ENCODE measurements at regions not wholly inside any gene's neighbourhood (a gene's known extent, or its start where the extent isn't known, plus 50 kb on each side); places are given as distances from the start of the nearest gene placed in this dataset.

GRCh38 chr9:78584589-78584988 is 287.7 kb downstream of the PSAT1 start:
- ATAC-seq (no peak), DNase-seq (no peak)
- ChIA-PET CTCF (no interaction called here), POLR2A (no interaction called here)
- H3K4me3 Mint-ChIP-seq = no peak overlapping the region
- H3K4me1 Mint-ChIP-seq = no peaks in the 10 kb centered on the region
- intact Hi-C loops (cut with DNase I, micrococcal nuclease) = no loop called here
- H3K36me3 Mint-ChIP-seq (ENCODE audit: low read depth) = no peaks in the 10 kb centered on the region
- peaks cover 10% of the 10 kb centered on the region for H3K27me3 Mint-ChIP-seq
- H3K27ac Mint-ChIP-seq = no peak overlapping the region
- H3K9me3 Mint-ChIP-seq (ENCODE audit: low read depth) = peaks cover 3% of the 10 kb centered on the region

GRCh38 chr9:78585909-78586308 is 289.0 kb downstream of the PSAT1 start:
- Mint-ChIP-seq H3K27ac (no peak overlapping the region), H3K4me1 (no peaks in the 10 kb centered on the region), H3K4me3 (no peak overlapping the region), H3K9me3 (ENCODE audit: low read depth) (peaks cover 3% of the 10 kb centered on the region), H3K27me3 (peaks cover 10% of the 10 kb centered on the region), H3K36me3 (ENCODE audit: low read depth) (no peaks in the 10 kb centered on the region)
- no peak for ATAC-seq
- intact Hi-C loops (cut with DNase I, micrococcal nuclease) = no loop called here
- ChIA-PET POLR2A (no interaction called here), CTCF (no interaction called here)
- DNase-seq = no peak

GRCh38 chr9:78590068-78590467 is 293.1 kb downstream of the PSAT1 start:
- H3K27me3 Mint-ChIP-seq = no peaks in the 10 kb centered on the region
- no peak overlapping the region for H3K27ac Mint-ChIP-seq
- H3K9me3 Mint-ChIP-seq (ENCODE audit: low read depth) = peaks cover 3% of the 10 kb centered on the region
- ChIA-PET POLR2A (interaction anchor here (0.5 kb wide), 1 partner anchor 164 kb away, joined by 4 read pairs; no protein-coding TSS in a partner anchor), CTCF (interaction anchor here (1.1 kb wide), 1 partner anchor 13 kb away, joined by 4 read pairs; no protein-coding TSS in a partner anchor)
- H3K36me3 Mint-ChIP-seq (ENCODE audit: low read depth) = no peaks in the 10 kb centered on the region
- intact Hi-C loops (cut with DNase I, micrococcal nuclease) = no loop called here
- ATAC-seq (no peak), DNase-seq (no peak)
- no peak overlapping the region for H3K4me3 Mint-ChIP-seq
- H3K4me1 Mint-ChIP-seq = no peaks in the 10 kb centered on the region

GRCh38 chr9:78592811-78593210 is 295.9 kb downstream of the PSAT1 start:
- H3K9me3 Mint-ChIP-seq (ENCODE audit: low read depth) = no peaks in the 10 kb centered on the region
- POLR2A ChIA-PET = no interaction called here

GRCh38 chr9:78595200-78595945 is 298.4 kb downstream of the PSAT1 start:
- H3K27ac Mint-ChIP-seq = no peak overlapping the region
- ATAC-seq = no peak
- H3K9me3 Mint-ChIP-seq (ENCODE audit: low read depth) = no peaks in the 10 kb centered on the region
- H3K4me3 Mint-ChIP-seq = no peak overlapping the region
- intact Hi-C loops (cut with DNase I, micrococcal nuclease) = no loop called here
- CTCF ChIA-PET = no interaction called here
- H3K27me3 Mint-ChIP-seq = peaks cover 9% of the 10 kb centered on the region
- no peaks in the 10 kb centered on the region for H3K36me3 Mint-ChIP-seq (ENCODE audit: low read depth)
- no peaks in the 10 kb centered on the region for H3K4me1 Mint-ChIP-seq
- DNase-seq = no peak
- POLR2A ChIA-PET = no interaction called here

More at GRCh38 chr9:78592811-78593210, 295.9 kb downstream of the PSAT1 start:
- DNase-seq = no peak
- peaks cover 4% of the 10 kb centered on the region for H3K27me3 Mint-ChIP-seq
- H3K4me3 Mint-ChIP-seq = no peak overlapping the region
- H3K36me3 Mint-ChIP-seq (ENCODE audit: low read depth) = no peaks in the 10 kb centered on the region
- no peaks in the 10 kb centered on the region for H3K4me1 Mint-ChIP-seq
- no peak for ATAC-seq
- intact Hi-C loops (cut with DNase I, micrococcal nuclease) = no loop called here
- H3K27ac Mint-ChIP-seq = no peak overlapping the region
- CTCF ChIA-PET = interaction anchor here (1.3 kb wide), 1 partner anchor 10 kb away, joined by 3 read pairs; no protein-coding TSS in a partner anchor

GRCh38 chr9:78596346-78596745 is 299.4 kb downstream of the PSAT1 start:
- H3K27ac Mint-ChIP-seq = no peak overlapping the region
- no peak overlapping the region for H3K4me3 Mint-ChIP-seq
- ATAC-seq = no peak
- no peaks in the 10 kb centered on the region for H3K9me3 Mint-ChIP-seq (ENCODE audit: low read depth)
- CTCF ChIA-PET = no interaction called here
- H3K4me1 Mint-ChIP-seq = no peaks in the 10 kb centered on the region
- no peak for DNase-seq
- H3K27me3 Mint-ChIP-seq = peaks cover 9% of the 10 kb centered on the region
- intact Hi-C loops (cut with DNase I, micrococcal nuclease) = no loop called here
- no peaks in the 10 kb centered on the region for H3K36me3 Mint-ChIP-seq (ENCODE audit: low read depth)
- POLR2A ChIA-PET = no interaction called here

- Mint-ChIP-seq H3K27me3 (peaks cover 9% of the 10 kb centered on the region), H3K4me3 (no peak overlapping the region), H3K4me1 (no peaks in the 10 kb centered on the region), H3K9me3 (ENCODE audit: low read depth) (no peaks in the 10 kb centered on the region), H3K36me3 (ENCODE audit: low read depth) (no peaks in the 10 kb centered on the region), H3K27ac (no peak overlapping the region)
- intact Hi-C loops (cut with DNase I, micrococcal nuclease) = no loop called here
- CTCF ChIA-PET = no interaction called here
- POLR2A ChIA-PET = no interaction called here
- no peak for DNase-seq
- no peak for ATAC-seq
These were observed 301.2 kb downstream of the PSAT1 start for GRCh38 chr9:78598120-78598519.

GRCh38 chr9:78599926-78600325 is 303.0 kb downstream of the PSAT1 start:
- Mint-ChIP-seq H3K36me3 (ENCODE audit: low read depth) (no peaks in the 10 kb centered on the region), H3K27me3 (peaks cover 15% of the 10 kb centered on the region), H3K9me3 (ENCODE audit: low read depth) (no peaks in the 10 kb centered on the region), H3K4me1 (no peaks in the 10 kb centered on the region), H3K27ac (no peak overlapping the region), H3K4me3 (no peak overlapping the region)
- ChIA-PET POLR2A (interaction anchor here (0.7 kb wide), 1 partner anchor 245 kb away, joined by 3 read pairs; no protein-coding TSS in a partner anchor), CTCF (interaction anchor here (1.3 to 1.5 kb wide), 2 partner anchors 11 to 16 kb away, joined by 4 read pairs; no protein-coding TSS in a partner anchor)
- no peak for ATAC-seq
- intact Hi-C loops (cut with DNase I, micrococcal nuclease) = no loop called here
- DNase-seq = no peak

GRCh38 chr9:78601957-78602565 is 305.1 kb downstream of the PSAT1 start:
- H3K27ac Mint-ChIP-seq = no peak overlapping the region
- ChIA-PET POLR2A (no interaction called here), CTCF (interaction anchor here (0.9 to 1.2 kb wide), 4 partner anchors 9 to 160 kb away, joined by 3 to 4 read pairs (median 3); no protein-coding TSS in a partner anchor)
- intact Hi-C loops (cut with DNase I, micrococcal nuclease) = loop anchor here in 1 of 2 experiments (2.0 kb wide), 1 partner anchor 163 kb away; no protein-coding TSS in a partner anchor
- ATAC-seq (no peak), DNase-seq (peak; percentile 30)
- H3K9me3 Mint-ChIP-seq (ENCODE audit: low read depth) = no peaks in the 10 kb centered on the region
- H3K4me1 Mint-ChIP-seq = no peaks in the 10 kb centered on the region
- H3K36me3 Mint-ChIP-seq (ENCODE audit: low read depth) = no peaks in the 10 kb centered on the region
- H3K4me3 Mint-ChIP-seq = no peak overlapping the region
- H3K27me3 Mint-ChIP-seq = peaks cover 12% of the 10 kb centered on the region

- intact Hi-C loops (cut with DNase I, micrococcal nuclease) = no loop called here
- POLR2A ChIA-PET = no interaction called here
These were observed 308.4 kb downstream of the PSAT1 start for GRCh38 chr9:78605041-78606000.

GRCh38 chr9:78606001-78606379 is 309.1 kb downstream of the PSAT1 start:
- ATAC-seq (no peak), DNase-seq (no peak)
- ChIA-PET POLR2A (no interaction called here), CTCF (no interaction called here)
- Mint-ChIP-seq H3K9me3 (ENCODE audit: low read depth) (no peaks in the 10 kb centered on the region), H3K4me3 (no peak overlapping the region), H3K27me3 (peaks cover 7% of the 10 kb centered on the region), H3K27ac (no peak overlapping the region), H3K36me3 (ENCODE audit: low read depth) (no peaks in the 10 kb centered on the region), H3K4me1 (no peaks in the 10 kb centered on the region)
- intact Hi-C loops (cut with DNase I, micrococcal nuclease) = no loop called here

More at GRCh38 chr9:78605041-78606000, 308.4 kb downstream of the PSAT1 start:
- CTCF ChIA-PET = no interaction called here
- Mint-ChIP-seq H3K27me3 (peaks cover 7% of the 10 kb centered on the region), H3K27ac (no peak overlapping the region), H3K36me3 (ENCODE audit: low read depth) (no peaks in the 10 kb centered on the region), H3K4me1 (no peaks in the 10 kb centered on the region), H3K4me3 (no peak overlapping the region), H3K9me3 (ENCODE audit: low read depth) (no peaks in the 10 kb centered on the region)
- ATAC-seq (no peak), DNase-seq (no peak)
